NT2/D1 (cell line): ENCODE measurements at regions not wholly inside any gene's neighbourhood (a gene's known extent, or its start where the extent isn't known, plus 50 kb on each side); places are given as distances from the start of the nearest gene placed in this dataset.

Experiments
- YY1 ChIP-seq: IDR thresholded peaks from 2 replicates; pipeline ENCODE4 v1.6.1; 2011; ENCODE audit not compliant: insufficient read length, insufficient read depth
- ZNF274 ChIP-seq: IDR thresholded peaks from 2 replicates; pipeline ENCODE4 v1.6.1; 2011; ENCODE audit warnings: mild to moderate bottlenecking, low read depth, low read length

- TF ChIP-seq ZNF274 (no peak), YY1 (no peak)
Observed at GRCh38 chr20:51310216-51310615, 232.3 kb downstream of the NFATC2 start.
